Thyroid gland (tissue), 4 donors: ENCODE measurements at regions not wholly inside any gene's neighbourhood (a gene's known extent, or its start where the extent isn't known, plus 50 kb on each side); places are given as distances from the start of the nearest gene placed in this dataset.

ENCODE experiments used
- DNase-seq, 2 donors: peaks; one replicate each; pipeline ENCODE4 v3.0.0-alpha.2; 2019
- H3K27ac ChIP-seq, 3 donors: fragments of 200-600 bp; sonication (generic); 1 replicate in 2 of 3; 2 replicates in 1 of 3; pipeline ENCODE4 v1.5.1; 2016 to 2019; ENCODE audit warnings: mild to moderate bottlenecking in 1 of 3, moderate library complexity in 1 of 3
- H3K27me3 ChIP-seq: fragments of 200-600 bp; sonication (generic); one replicate; pipeline ENCODE4 v1.5.1; 2019
- H3K36me3 ChIP-seq, 2 donors: fragments of 200-600 bp; sonication (generic); one replicate each; pipeline ENCODE4 v1.5.1; 2016 to 2019
- H3K4me1 ChIP-seq, 2 donors: fragments of 200-600 bp; sonication (generic); one replicate each; pipeline ENCODE4 v1.5.1; 2017 to 2019
- H3K4me3 ChIP-seq, 3 donors: fragments of 200-600 bp; sonication (generic); replicated peaks in 1 of 3; 1 replicate in 2 of 3; 2 replicates in 1 of 3; pipeline ENCODE4 v1.5.1; 2016; ENCODE audit warnings: mild to moderate bottlenecking in 1 of 3
- H3K9me3 ChIP-seq: fragments of 200-600 bp; sonication (generic); one replicate; pipeline ENCODE4 v1.5.1; 2017
- CTCF ChIP-seq, 6 experiments: fragments of 200-600 bp in 3 of 6; fragments of 450-650 bp in 3 of 6; sonication (generic) in 3 of 6; IDR thresholded peaks; one replicate each; pipeline ENCODE4 v1.5.1; 2016 to 2019; ENCODE audit warnings: antibody characterized with exemption in 6 of 6, mild to moderate bottlenecking in 2 of 6, inconsistent platforms in 1 of 6, moderate library complexity in 1 of 6
- POLR2A ChIP-seq, 2 donors: fragments of 450-650 bp; IDR thresholded peaks; one replicate each; pipeline ENCODE4 v1.6.1; 2017; ENCODE audit warnings: antibody characterized with exemption in 2 of 2, mild to moderate bottlenecking in 2 of 2, moderate library complexity in 1 of 2
- WGBS, 2 donors: methylation state at CpG; one replicate each; pipeline ENCODE4 v1.1.5; 2017; 5-methylcytosine and 5-hydroxymethylcytosine counted together
- intact Hi-C: fragments of 100-400 bp; cut with DNase I; formaldehyde crosslinking; loops from one replicate; pipeline ENCODE4 v1.15.1; 2023

- no peaks in the 10 kb centered on the region for H3K4me1 ChIP-seq
- H3K9me3 ChIP-seq = no peaks in the 10 kb centered on the region
- H3K27ac ChIP-seq = no peak overlapping the region
- intact Hi-C loops = no loop called here
- H3K36me3 ChIP-seq = no peaks in the 10 kb centered on the region
- H3K27me3 ChIP-seq = no peaks in the 10 kb centered on the region
- TF ChIP-seq CTCF (IDR thresholded peaks at IDR 0.05) = no peak
- TF ChIP-seq POLR2A (IDR thresholded peaks at IDR 0.05) = no peak
- DNase-seq = no peak
- WGBS, 2 donors = 95 to 96% methylated on average over 9 of the region's 9 CpGs
- H3K4me3 ChIP-seq = no peak overlapping the region
Observed at GRCh38 chr4:124206779-124207605, 505.5 kb downstream of the ANKRD50 start.

- no peaks in the 10 kb centered on the region for H3K9me3 ChIP-seq
- H3K4me3 ChIP-seq = no peak overlapping the region
- H3K27ac ChIP-seq = no peak overlapping the region
- intact Hi-C loops = no loop called here
- 75 to 83% methylated on average over 3 of the region's 3 CpGs for WGBS, 2 donors
- no peaks in the 10 kb centered on the region for H3K36me3 ChIP-seq
- TF ChIP-seq CTCF (IDR thresholded peaks at IDR 0.05) = no peak
- TF ChIP-seq POLR2A (IDR thresholded peaks at IDR 0.05) = no peak
- DNase-seq = no peak
- no peaks in the 10 kb centered on the region for H3K4me1 ChIP-seq
- H3K27me3 ChIP-seq = no peaks in the 10 kb centered on the region
Observed at GRCh38 chr4:124209211-124209610, 503.3 kb downstream of the ANKRD50 start.

- no peak for DNase-seq
- H3K27ac ChIP-seq = no peak overlapping the region
- no peaks in the 10 kb centered on the region for H3K4me1 ChIP-seq
- H3K36me3 ChIP-seq = no peaks in the 10 kb centered on the region
- no peaks in the 10 kb centered on the region for H3K9me3 ChIP-seq
- no peaks in the 10 kb centered on the region for H3K27me3 ChIP-seq
- WGBS, 2 donors = 85 to 87% methylated on average over 2 of the region's 2 CpGs
- intact Hi-C loops = no loop called here
- TF ChIP-seq CTCF (IDR thresholded peaks at IDR 0.05) (no peak), POLR2A (IDR thresholded peaks at IDR 0.05) (no peak)
- no peak overlapping the region for H3K4me3 ChIP-seq
Observed at GRCh38 chr4:124209626-124210025, 502.9 kb downstream of the ANKRD50 start.

- H3K27ac ChIP-seq = no peak overlapping the region
- H3K27me3 ChIP-seq = no peaks in the 10 kb centered on the region
- H3K9me3 ChIP-seq = no peaks in the 10 kb centered on the region
- no peaks in the 10 kb centered on the region for H3K36me3 ChIP-seq
- 94 to 97% methylated on average over 2 of the region's 2 CpGs for WGBS, 2 donors
- H3K4me1 ChIP-seq = no peaks in the 10 kb centered on the region
- no peak for DNase-seq
- no peak overlapping the region for H3K4me3 ChIP-seq
- TF ChIP-seq CTCF (IDR thresholded peaks at IDR 0.05) (no peak), POLR2A (IDR thresholded peaks at IDR 0.05) (no peak)
- intact Hi-C loops = no loop called here
Observed at GRCh38 chr4:124210746-124211145, 501.8 kb downstream of the ANKRD50 start.

GRCh38 chr4:124212815-124213630 is 499.5 kb downstream of the ANKRD50 start:
- DNase-seq = no peak
- Histone ChIP-seq H3K27me3 (no peaks in the 10 kb centered on the region), H3K4me3 (no peak overlapping the region), H3K9me3 (no peaks in the 10 kb centered on the region), H3K4me1 (no peaks in the 10 kb centered on the region), H3K36me3 (no peaks in the 10 kb centered on the region), H3K27ac (no peak overlapping the region)
- TF ChIP-seq CTCF (IDR thresholded peaks at IDR 0.05) = no peak
- no peak for TF ChIP-seq POLR2A (IDR thresholded peaks at IDR 0.05)
- intact Hi-C loops = no loop called here
- WGBS, 2 donors = 40 to 56% methylated on average over 3 of the region's 3 CpGs
